ENCODE measurements at regions not wholly inside any gene's neighbourhood (a gene's known extent, or its start where the extent isn't known, plus 50 kb on each side); places are given as distances from the start of the nearest gene placed in this dataset.

- Histone ChIP-seq H3K9me1 (ENCODE audit: control insufficient read depth, insufficient read depth, low read length) (no peaks in the 10 kb centered on the region), H4K20me1 (replicated peaks; ENCODE audit: control insufficient read depth, insufficient read depth, low read length) (no peaks in the 10 kb centered on the region), H3K79me2 (ENCODE audit: control insufficient read depth, insufficient read depth, low read length) (no peaks in the 10 kb centered on the region), H3K9ac (ENCODE audit: insufficient read depth in 1 of 2, low read depth in 2 of 2, low read length in 2 of 2) (no peak overlapping the region), H3K4me1 (replicated peaks in 1 of 2; ENCODE audit: control insufficient read depth in 2 of 2, insufficient read depth in 2 of 2, low read length in 2 of 2) (peaks cover 0 to 5% of the 10 kb centered on the region in 2 experiments; a peak in 2 of 5 replicates), H3K4me3 (no peak overlapping the region), H3K9me3 (replicated peaks; ENCODE audit: control insufficient read depth, insufficient read depth, low read depth, low read length) (no peaks in the 10 kb centered on the region), H3K27me3 (ENCODE audit: control insufficient read depth in 2 of 2, insufficient read depth in 2 of 2, low read length in 2 of 2) (peaks cover 14 to 49% of the 10 kb centered on the region in 2 experiments), H3K36me3 (ENCODE audit: control insufficient read depth, insufficient read depth, low read length) (no peaks in the 10 kb centered on the region), H3K27ac (ENCODE audit: extremely low read depth, low read depth, low read length) (no peak overlapping the region), H3K4me2 (ENCODE audit: insufficient read depth, low read length) (no peak overlapping the region), H2AFZ (ENCODE audit: low read depth, low read length) (no peak overlapping the region)
- intact Hi-C loops (cut with micrococcal nuclease) = no loop called here
- in situ Hi-C loops (cut with MboI) = no loop called here
- FAIRE-seq (no peak), ATAC-seq (no peak), DNase-seq (ENCODE audit: extremely low read depth in 1 of 4, low spot score in 3 of 4) (no peak)
- TF ChIP-seq SETDB1 (IDR thresholded peaks at IDR 0.05; ENCODE audit: low read length) (no peak), BRF2 (IDR thresholded peaks at IDR 0.05; ENCODE audit: borderline replicate concordance, insufficient read depth, insufficient read length) (no peak), OTX1 (CRISPR knock-in tag; IDR thresholded peaks at IDR 0.05) (no peak), ZSCAN29 (IDR thresholded peaks at IDR 0.05) (no peak), SIX5 (IDR thresholded peaks at IDR 0.05; ENCODE audit: borderline replicate concordance in 1 of 2, insufficient read depth in 1 of 2, low read depth in 1 of 2, low read length in 2 of 2) (no peak), ZBED1 (IDR thresholded peaks at IDR 0.05) (no peak), NFXL1 (CRISPR knock-in tag; IDR thresholded peaks at IDR 0.05) (no peak)
- TF ChIP-seq, protein P1, sequence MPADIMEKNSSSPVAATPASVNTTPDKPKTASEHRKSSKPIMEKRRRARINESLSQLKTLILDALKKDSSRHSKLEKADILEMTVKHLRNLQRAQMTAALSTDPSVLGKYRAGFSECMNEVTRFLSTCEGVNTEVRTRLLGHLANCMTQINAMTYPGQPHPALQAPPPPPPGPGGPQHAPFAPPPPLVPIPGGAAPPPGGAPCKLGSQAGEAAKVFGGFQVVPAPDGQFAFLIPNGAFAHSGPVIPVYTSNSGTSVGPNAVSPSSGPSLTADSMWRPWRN (IDR thresholded peaks at IDR 0.05; ENCODE audit: low read depth) = no peak
- CTCF ChIA-PET (ENCODE audit: low intra/inter-chr PET ratio) = no interaction called here
- POLR2A ChIA-PET = interaction anchor here (0.6 to 0.7 kb wide), 2 partner anchors 125 to 144 kb away, joined by 3 read pairs; no protein-coding TSS in a partner anchor
- no TSS peak for BruUV-seq (replicated peaks)
- WGBS (ENCODE audit: insufficient coverage, low coverage, missing lambda C conversion rate) = 1% methylated on average over 36 of the region's 41 CpGs
These were observed 50.1 kb upstream of the INPP5A start for GRCh38 chr10:132487241-132488135.
